K562 (cell line): ENCODE measurements at regions not wholly inside any gene's neighbourhood (a gene's known extent, or its start where the extent isn't known, plus 50 kb on each side); places are given as distances from the start of the nearest gene placed in this dataset.

ENCODE experiments used
- ATAC-seq: fragments of 200-7000 bp; cut with Tn5 transposase; 3 replicates; pipeline ENCODE4 v1.9.1; 2020; ENCODE audit warnings: moderate library complexity
- BruUV-seq: library from RNA; stranded (reverse); fragments of 400-500 nt; replicated peaks from 2 replicates; lab custom pipeline; 2021; lab: Mats Ljungman, UMichigan
- CTCF ChIA-PET: fragments of 300-600 bp; formaldehyde crosslinking; extraction: SDS; loops from one replicate; lab custom pipeline; 2021; ENCODE audit warnings: low intra/inter-chr PET ratio; lab: Yijun Ruan, JAX
- POLR2A ChIA-PET: fragments of 300-600, 350-650 bp; sonication (Branson Sonifier 250); formaldehyde crosslinking; extraction: SDS; loops from one replicate; lab custom pipeline; 2021; ENCODE audit warnings: antibody characterized with exemption, inconsistent platforms; lab: Yijun Ruan, JAX
- DNase-seq, 4 experiments: peaks; one replicate each; pipeline versions ENCODE4 v3.0.0 to v3.0.0-alpha.2; 2011 to 2018; ENCODE audit warnings: low spot score in 3 of 4, mixed read lengths in 3 of 4; ENCODE audit errors: extremely low read depth in 1 of 4
- FAIRE-seq: peaks from 2 replicates; lab custom pipeline; 2011; peaks lifted over from hg19 to GRCh38; lab: Jason Lieb, UNC
- H2AFZ ChIP-seq: 2 replicates; pipeline ENCODE4 v1.6.0; 2011; ENCODE audit warnings: low read depth, low read length, control low read depth, inconsistent platforms
- H3K27ac ChIP-seq: fragments of 200-600 bp; 3 replicates; pipeline ENCODE4 v1.8.0; 2011; ENCODE audit warnings: low read depth, mild to moderate bottlenecking, control low read depth, inconsistent platforms, low read length, moderate library complexity, mixed read lengths; ENCODE audit errors: extremely low read depth
- H3K27me3 ChIP-seq, 2 experiments: fragments of 300-600 bp in 1 of 2; 2 replicates in 1 of 2; 3 replicates in 1 of 2; pipeline versions ENCODE4 v1.6.0 to v1.8.0; 2011; ENCODE audit warnings: inconsistent platforms in 2 of 2, low read length in 2 of 2, mild to moderate bottlenecking in 1 of 2, mixed read lengths in 1 of 2, moderate library complexity in 1 of 2; ENCODE audit not compliant: control insufficient read depth in 2 of 2, insufficient read depth in 2 of 2
- H3K36me3 ChIP-seq: fragments of 300-600 bp; 3 replicates; pipeline ENCODE4 v1.8.0; 2011; ENCODE audit warnings: mild to moderate bottlenecking, low read length, inconsistent platforms; ENCODE audit not compliant: control insufficient read depth, insufficient read depth
- H3K4me1 ChIP-seq, 2 experiments: fragments of 200-600 bp in 1 of 2; replicated peaks in 1 of 2; 2 replicates in 1 of 2; 3 replicates in 1 of 2; pipeline versions ENCODE4 v1.5.1 to v1.8.0; 2011; ENCODE audit warnings: inconsistent platforms in 2 of 2, low read length in 2 of 2, mild to moderate bottlenecking in 1 of 2, mixed read lengths in 1 of 2, moderate library complexity in 1 of 2; ENCODE audit not compliant: control insufficient read depth in 2 of 2, insufficient read depth in 2 of 2
- H3K4me2 ChIP-seq: 2 replicates; pipeline ENCODE4 v1.6.1; 2011; ENCODE audit warnings: low read length, control low read depth, inconsistent platforms, mixed read lengths; ENCODE audit not compliant: insufficient read depth
- H3K4me3 ChIP-seq: fragments of 200-600 bp; sonication (generic), shearing (Covaris generic); 2 replicates; pipeline ENCODE4 v1.5.1; 2016; ENCODE audit warnings: control low read depth, inconsistent platforms
- H3K79me2 ChIP-seq: fragments of 200-600 bp; 3 replicates; pipeline ENCODE4 v1.8.0; 2011; ENCODE audit warnings: low read length, inconsistent platforms; ENCODE audit not compliant: control insufficient read depth, insufficient read depth
- H3K9ac ChIP-seq, 2 experiments: 2 replicates each; pipeline versions ENCODE4 v1.6.0 to v1.6.1; 2011; ENCODE audit warnings: low read depth in 2 of 2, low read length in 2 of 2, control low read depth in 1 of 2, inconsistent platforms in 1 of 2, mild to moderate bottlenecking in 1 of 2, mixed read lengths in 1 of 2; ENCODE audit not compliant: insufficient read depth in 1 of 2
- H3K9me1 ChIP-seq: one replicate; pipeline ENCODE4 v1.6.0; 2011; ENCODE audit warnings: inconsistent platforms, mild to moderate bottlenecking, low read length, moderate library complexity; ENCODE audit not compliant: control insufficient read depth, insufficient read depth
- H3K9me3 ChIP-seq: replicated peaks from 2 replicates; pipeline ENCODE4 v1.5.1; 2011; ENCODE audit warnings: low read depth, low read length, inconsistent platforms; ENCODE audit not compliant: control insufficient read depth, insufficient read depth
- H4K20me1 ChIP-seq: replicated peaks from 2 replicates; pipeline ENCODE4 v1.6.1; 2011; ENCODE audit warnings: low read length, inconsistent platforms, mixed read lengths; ENCODE audit not compliant: control insufficient read depth, insufficient read depth
- BHLHE40 ChIP-seq: IDR thresholded peaks from 2 replicates; pipeline ENCODE4 v1.6.1; 2011; ENCODE audit warnings: low read length, improper control_type of control experiment
- DPF2 ChIP-seq: fragments of 450-650 bp; IDR thresholded peaks from 2 replicates; pipeline ENCODE4 v1.6.1; 2016
- ERF ChIP-seq: fragments of 450-650 bp; formaldehyde crosslinking; IDR thresholded peaks from 2 replicates; pipeline ENCODE4 v1.4.0; 2020; ENCODE audit warnings: mild to moderate bottlenecking, mixed read lengths
- FIP1L1 ChIP-seq: fragments of 200-400 bp; formaldehyde crosslinking; IDR thresholded peaks from 2 replicates; pipeline ENCODE4 v1.6.1; 2018; ENCODE audit warnings: mild to moderate bottlenecking, low read depth, low read length; ENCODE audit not compliant: poor library complexity, severe bottlenecking
- FOXP1 ChIP-seq: sonication (generic); formaldehyde crosslinking; IDR thresholded peaks from 2 replicates; pipeline ENCODE4 v1.8.0; 2022; ENCODE audit warnings: mild to moderate bottlenecking, missing genetic modification reagents
- GTF2E2 ChIP-seq: fragments of 200-800 bp; sonication (Bioruptor generic); IDR thresholded peaks from 2 replicates; pipeline ENCODE4 v1.6.1; 2016; ENCODE audit warnings: missing genetic modification characterization, missing compliant biosample characterization
- MECOM ChIP-seq: fragments of 250-450 bp; sonication (Bioruptor Pico); IDR thresholded peaks from 2 replicates; pipeline ENCODE4 v1.8.0; 2022; ENCODE audit warnings: inconsistent platforms
- MTA2 ChIP-seq: fragments of 450-650 bp; IDR thresholded peaks from 2 replicates; pipeline ENCODE4 v1.6.1; 2016; ENCODE audit warnings: low read depth
- NFATC3 ChIP-seq: fragments of 450-650 bp; IDR thresholded peaks from 2 replicates; pipeline ENCODE4 v1.6.1; 2017; ENCODE audit warnings: mild to moderate bottlenecking
- PURB ChIP-seq: sonication (generic); formaldehyde crosslinking; IDR thresholded peaks from 2 replicates; pipeline ENCODE4 v1.9.0; 2021; ENCODE audit warnings: low read depth, mild to moderate bottlenecking, missing genetic modification reagents
- TCF7L2 ChIP-seq: fragments of 150-350 bp; IDR thresholded peaks from 2 replicates; pipeline ENCODE4 v1.6.1; 2016; ENCODE audit warnings: low read depth, mild to moderate bottlenecking, low read length, moderate library complexity
- TEAD1 ChIP-seq, 2 experiments: fragments of 450-650 bp in 1 of 2; sonication (generic) in 1 of 2; formaldehyde crosslinking; IDR thresholded peaks; 2 replicates each; pipeline versions ENCODE4 v1.4.0 to v1.8.0; 2020 to 2022; ENCODE audit warnings: mild to moderate bottlenecking in 2 of 2, missing genetic modification reagents in 1 of 2
- ZFP1 ChIP-seq: fragments of 450-650 bp; formaldehyde crosslinking; IDR thresholded peaks from 2 replicates; pipeline ENCODE4 v1.4.0; 2020; ENCODE audit warnings: mild to moderate bottlenecking, mixed read lengths
- ZNF764 ChIP-seq: fragments of 250-450 bp; sonication (Bioruptor Pico); IDR thresholded peaks from 2 replicates; pipeline ENCODE4 v1.4.0; 2020; ENCODE audit warnings: low read depth, mild to moderate bottlenecking, moderate library complexity
- WGBS: fragments of 100-300 bp; shearing (Covaris generic); methylation state at CpG from one replicate; pipeline ENCODE4 v1.1.6; 2016; ENCODE audit warnings: low coverage, mixed read lengths; ENCODE audit not compliant: insufficient coverage; ENCODE audit errors: missing lambda C conversion rate; 5-methylcytosine and 5-hydroxymethylcytosine counted together
- in situ Hi-C: fragments of 300-500 bp; cut with MboI; formaldehyde crosslinking; loops from 4 replicates; pipeline ENCODE4 v1.15.0; 2018; ENCODE audit warnings: inconsistent platforms, mixed read lengths
- intact Hi-C: fragments of 100-400 bp; cut with micrococcal nuclease; formaldehyde crosslinking; loops from 2 replicates; pipeline ENCODE4 v1.14.2; 2022
- TF ChIP-seq, protein P1 (sequence below): sonication (generic); formaldehyde crosslinking; IDR thresholded peaks from 2 replicates; pipeline ENCODE4 v1.8.1; 2022; ENCODE audit warnings: missing genetic modification reagents
- TF ChIP-seq, protein P2 (sequence below): fragments of 150-350 bp; conservative IDR thresholded peaks from 2 replicates; pipeline ENCODE4 v1.6.1; 2014; ENCODE audit warnings: low read length
- TF ChIP-seq, protein P3 (sequence below): fragments of 250-450 bp; sonication (Bioruptor Pico); IDR thresholded peaks from 2 replicates; pipeline ENCODE4 v1.8.0; 2022; ENCODE audit warnings: inconsistent platforms

DNA sequence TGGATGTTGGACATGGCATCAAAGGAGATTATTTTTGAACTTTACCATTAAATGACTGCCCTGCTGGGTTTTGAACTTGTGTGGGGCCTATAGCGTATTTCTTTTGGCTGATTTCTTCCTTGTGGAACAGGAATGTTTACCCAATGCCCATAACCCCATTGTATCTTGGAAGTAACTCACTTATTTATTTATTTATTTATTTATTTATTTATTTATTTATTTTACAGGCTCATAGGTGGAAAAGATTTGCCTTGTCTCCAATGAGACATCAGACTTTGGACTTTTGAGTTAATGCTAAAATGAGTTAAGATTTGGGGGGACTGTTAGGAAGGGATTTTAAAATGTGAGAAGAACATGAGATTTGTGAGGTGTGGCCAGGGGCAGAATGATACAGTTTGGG lies 273.1 kb downstream of the SLITRK2 start:
- Histone ChIP-seq H2AFZ (no peak overlapping the region), H3K27ac (no peak overlapping the region), H3K9ac (no peak overlapping the region), H4K20me1 (no peaks in the 10 kb centered on the region), H3K27me3 (no peaks in the 10 kb centered on the region), H3K9me3 (no peaks in the 10 kb centered on the region), H3K4me1 (no peaks in the 10 kb centered on the region), H3K4me3 (no peak overlapping the region), H3K36me3 (no peaks in the 10 kb centered on the region), H3K79me2 (no peaks in the 10 kb centered on the region), H3K9me1 (no peaks in the 10 kb centered on the region), H3K4me2 (no peak overlapping the region)
- BruUV-seq = no TSS peak
- DNase-seq (no peak), ATAC-seq (no peak), FAIRE-seq (no peak)
- intact Hi-C loops = no loop called here
- TF ChIP-seq TCF7L2 = no peak
- no peak for TF ChIP-seq ZNF764
- TF ChIP-seq DPF2 = no peak
- no peak for TF ChIP-seq NFATC3
- TF ChIP-seq TEAD1 (CRISPR knock-in tag; IDR thresholded peaks at IDR 0.05) = no peak
- no peak for TF ChIP-seq MECOM (CRISPR knock-in tag)
- no peak for TF ChIP-seq FIP1L1
- TF ChIP-seq, protein P1, sequence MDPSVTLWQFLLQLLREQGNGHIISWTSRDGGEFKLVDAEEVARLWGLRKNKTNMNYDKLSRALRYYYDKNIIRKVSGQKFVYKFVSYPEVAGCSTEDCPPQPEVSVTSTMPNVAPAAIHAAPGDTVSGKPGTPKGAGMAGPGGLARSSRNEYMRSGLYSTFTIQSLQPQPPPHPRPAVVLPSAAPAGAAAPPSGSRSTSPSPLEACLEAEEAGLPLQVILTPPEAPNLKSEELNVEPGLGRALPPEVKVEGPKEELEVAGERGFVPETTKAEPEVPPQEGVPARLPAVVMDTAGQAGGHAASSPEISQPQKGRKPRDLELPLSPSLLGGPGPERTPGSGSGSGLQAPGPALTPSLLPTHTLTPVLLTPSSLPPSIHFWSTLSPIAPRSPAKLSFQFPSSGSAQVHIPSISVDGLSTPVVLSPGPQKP (CRISPR knock-in tag) = no peak
- TF ChIP-seq FOXP1 (CRISPR knock-in tag) = no peak
- no peak for TF ChIP-seq BHLHE40
- no peak for TF ChIP-seq GTF2E2
- TF ChIP-seq PURB = no peak
- TF ChIP-seq ZFP1 (CRISPR knock-in tag) = no peak
- TF ChIP-seq MTA2 = no peak
- no peak for TF ChIP-seq ERF (CRISPR knock-in tag)
- TF ChIP-seq, protein P2, sequence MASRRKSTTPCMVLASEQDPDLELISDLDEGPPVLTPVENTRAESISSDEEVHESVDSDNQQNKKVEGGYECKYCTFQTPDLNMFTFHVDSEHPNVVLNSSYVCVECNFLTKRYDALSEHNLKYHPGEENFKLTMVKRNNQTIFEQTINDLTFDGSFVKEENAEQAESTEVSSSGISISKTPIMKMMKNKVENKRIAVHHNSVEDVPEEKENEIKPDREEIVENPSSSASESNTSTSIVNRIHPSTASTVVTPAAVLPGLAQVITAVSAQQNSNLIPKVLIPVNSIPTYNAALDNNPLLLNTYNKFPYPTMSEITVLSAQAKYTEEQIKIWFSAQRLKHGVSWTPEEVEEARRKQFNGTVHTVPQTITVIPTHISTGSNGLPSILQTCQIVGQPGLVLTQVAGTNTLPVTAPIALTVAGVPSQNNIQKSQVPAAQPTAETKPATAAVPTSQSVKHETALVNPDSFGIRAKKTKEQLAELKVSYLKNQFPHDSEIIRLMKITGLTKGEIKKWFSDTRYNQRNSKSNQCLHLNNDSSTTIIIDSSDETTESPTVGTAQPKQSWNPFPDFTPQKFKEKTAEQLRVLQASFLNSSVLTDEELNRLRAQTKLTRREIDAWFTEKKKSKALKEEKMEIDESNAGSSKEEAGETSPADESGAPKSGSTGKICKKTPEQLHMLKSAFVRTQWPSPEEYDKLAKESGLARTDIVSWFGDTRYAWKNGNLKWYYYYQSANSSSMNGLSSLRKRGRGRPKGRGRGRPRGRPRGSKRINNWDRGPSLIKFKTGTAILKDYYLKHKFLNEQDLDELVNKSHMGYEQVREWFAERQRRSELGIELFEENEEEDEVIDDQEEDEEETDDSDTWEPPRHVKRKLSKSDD = no peak
- TF ChIP-seq, protein P3, sequence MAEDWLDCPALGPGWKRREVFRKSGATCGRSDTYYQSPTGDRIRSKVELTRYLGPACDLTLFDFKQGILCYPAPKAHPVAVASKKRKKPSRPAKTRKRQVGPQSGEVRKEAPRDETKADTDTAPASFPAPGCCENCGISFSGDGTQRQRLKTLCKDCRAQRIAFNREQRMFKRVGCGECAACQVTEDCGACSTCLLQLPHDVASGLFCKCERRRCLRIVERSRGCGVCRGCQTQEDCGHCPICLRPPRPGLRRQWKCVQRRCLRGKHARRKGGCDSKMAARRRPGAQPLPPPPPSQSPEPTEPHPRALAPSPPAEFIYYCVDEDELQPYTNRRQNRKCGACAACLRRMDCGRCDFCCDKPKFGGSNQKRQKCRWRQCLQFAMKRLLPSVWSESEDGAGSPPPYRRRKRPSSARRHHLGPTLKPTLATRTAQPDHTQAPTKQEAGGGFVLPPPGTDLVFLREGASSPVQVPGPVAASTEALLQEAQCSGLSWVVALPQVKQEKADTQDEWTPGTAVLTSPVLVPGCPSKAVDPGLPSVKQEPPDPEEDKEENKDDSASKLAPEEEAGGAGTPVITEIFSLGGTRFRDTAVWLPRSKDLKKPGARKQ (CRISPR knock-in tag) = no peak
- in situ Hi-C loops = no loop called here
- CTCF ChIA-PET = no interaction called here
- 0% methylated on average over 1 of the region's 1 CpG for whole genome bisulfite sequencing
- POLR2A ChIA-PET = no interaction called here
